DOHH2 (cell line): ENCODE measurements at regions not wholly inside any gene's neighbourhood (a gene's known extent, or its start where the extent isn't known, plus 50 kb on each side); places are given as distances from the start of the nearest gene placed in this dataset.

Experiments used
- EZH2phosphoT487 ChIP-seq: fragments of 200-600 bp; sonication (generic); IDR thresholded peaks from 2 replicates; pipeline ENCODE4 v1.6.1; 2017; ENCODE audit warnings: borderline replicate concordance, mild to moderate bottlenecking, antibody characterized with exemption, low read length, moderate library complexity, mixed read lengths
- TF ChIP-seq, protein P1 (sequence below): fragments of 200-600 bp; sonication (generic); IDR thresholded peaks from one replicate; pipeline ENCODE4 v1.5.1; 2014; ENCODE audit warnings: antibody characterized with exemption, mild to moderate bottlenecking, low read depth, low read length; ENCODE audit not compliant: poor library complexity, severe bottlenecking

DNA sequence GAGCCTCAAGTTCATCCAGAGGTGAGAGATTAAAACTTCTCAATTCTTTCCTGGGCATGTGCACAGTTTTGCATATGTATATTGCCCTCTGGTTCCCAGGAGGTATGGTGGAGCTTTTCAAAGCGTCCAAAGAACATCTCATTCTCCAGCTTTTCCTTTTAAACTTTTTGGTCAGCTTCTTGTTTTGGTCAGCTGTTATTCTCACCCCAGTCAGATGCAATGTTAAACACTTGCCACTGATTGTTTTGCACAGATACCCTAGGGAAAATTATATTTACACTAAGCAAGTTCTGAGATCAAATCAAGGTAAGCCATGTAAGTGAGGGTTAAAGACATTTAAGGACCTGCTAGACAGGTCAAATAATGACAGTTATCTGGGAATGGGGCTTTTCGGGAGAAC, 261.3 kb downstream of the EDEM1 start:
- TF ChIP-seq, protein P1, sequence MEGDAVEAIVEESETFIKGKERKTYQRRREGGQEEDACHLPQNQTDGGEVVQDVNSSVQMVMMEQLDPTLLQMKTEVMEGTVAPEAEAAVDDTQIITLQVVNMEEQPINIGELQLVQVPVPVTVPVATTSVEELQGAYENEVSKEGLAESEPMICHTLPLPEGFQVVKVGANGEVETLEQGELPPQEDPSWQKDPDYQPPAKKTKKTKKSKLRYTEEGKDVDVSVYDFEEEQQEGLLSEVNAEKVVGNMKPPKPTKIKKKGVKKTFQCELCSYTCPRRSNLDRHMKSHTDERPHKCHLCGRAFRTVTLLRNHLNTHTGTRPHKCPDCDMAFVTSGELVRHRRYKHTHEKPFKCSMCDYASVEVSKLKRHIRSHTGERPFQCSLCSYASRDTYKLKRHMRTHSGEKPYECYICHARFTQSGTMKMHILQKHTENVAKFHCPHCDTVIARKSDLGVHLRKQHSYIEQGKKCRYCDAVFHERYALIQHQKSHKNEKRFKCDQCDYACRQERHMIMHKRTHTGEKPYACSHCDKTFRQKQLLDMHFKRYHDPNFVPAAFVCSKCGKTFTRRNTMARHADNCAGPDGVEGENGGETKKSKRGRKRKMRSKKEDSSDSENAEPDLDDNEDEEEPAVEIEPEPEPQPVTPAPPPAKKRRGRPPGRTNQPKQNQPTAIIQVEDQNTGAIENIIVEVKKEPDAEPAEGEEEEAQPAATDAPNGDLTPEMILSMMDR: no peak
- TF ChIP-seq EZH2phosphoT487: no peak
